GF-D8 (cell line): ENCODE measurements at regions not wholly inside any gene's neighbourhood (a gene's known extent, or its start where the extent isn't known, plus 50 kb on each side); places are given as distances from the start of the nearest gene placed in this dataset.
"Not testable (repeated sequence)": the region's sequence is repeated elsewhere in the genome, so short reads cannot be mapped to it uniquely, and the experiment has no call there.

Source experiments
- DNase-seq: peaks from one replicate; lab custom pipeline; 2025; lab: John Stamatoyannopoulos, UW

- no peak for DNase-seq
Measured at GRCh38 chr1:29767769-29768425, 531.6 kb downstream of the PTPRU start.

GRCh38 chr1:29767088-29767685 lies 530.9 kb downstream of the PTPRU start:
- DNase-seq = no peak

GRCh38 chr1:29762635-29763034 lies 526.3 kb downstream of the PTPRU start:
- no peak for DNase-seq

GRCh38 chr1:29761159-29761928 lies 525.0 kb downstream of the PTPRU start:
- DNase-seq = no peak

GRCh38 chr1:29760067-29760564 lies 523.8 kb downstream of the PTPRU start:
- DNase-seq = no peak

GRCh38 chr1:29758781-29759499 lies 522.6 kb downstream of the PTPRU start:
- no peak for DNase-seq

DNA sequence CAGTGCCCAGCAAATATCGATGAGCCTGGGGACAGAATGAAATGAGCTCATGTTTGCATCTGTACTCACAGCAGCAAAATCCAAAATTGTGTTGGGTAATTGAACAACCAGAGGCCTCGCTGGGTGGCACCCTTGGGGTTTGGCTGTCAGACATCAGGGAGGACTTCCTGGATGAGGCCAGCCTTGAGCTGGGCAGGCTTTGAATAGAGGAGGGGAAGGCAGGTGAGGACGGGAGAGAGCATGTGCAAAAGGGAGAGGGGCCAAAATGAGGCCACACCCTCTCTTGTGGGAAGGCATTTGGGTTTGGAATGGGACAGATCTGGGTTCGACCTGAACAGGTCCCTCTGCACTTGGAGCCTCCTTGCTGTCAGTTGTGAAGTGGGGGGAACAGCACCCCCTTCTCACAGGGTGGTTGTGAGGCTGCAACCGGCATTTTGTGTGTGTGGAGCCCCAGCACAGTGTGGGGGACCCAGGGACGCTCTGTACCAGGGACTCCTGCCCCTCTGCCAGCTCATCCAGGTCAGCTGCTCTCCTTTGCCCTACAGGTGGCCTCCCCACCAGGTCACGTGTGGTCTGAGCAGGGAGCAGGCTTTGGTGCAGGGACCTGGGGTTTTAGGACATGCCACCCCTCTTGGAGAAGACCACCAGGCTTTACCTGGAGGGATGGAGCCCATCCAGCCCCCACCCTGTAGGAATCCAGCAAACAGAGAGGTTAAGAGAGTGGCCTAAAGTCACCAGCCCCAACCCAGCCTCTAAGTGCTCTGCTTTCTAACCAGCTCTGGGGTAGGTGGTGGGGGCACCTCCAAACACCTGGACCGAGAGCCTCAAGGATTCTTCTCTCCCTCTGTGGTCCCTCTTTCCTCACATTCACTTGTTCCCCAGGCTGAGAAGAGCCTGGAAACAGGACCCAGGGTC lies 521.8 kb downstream of the PTPRU start:
- no peak for DNase-seq

DNA sequence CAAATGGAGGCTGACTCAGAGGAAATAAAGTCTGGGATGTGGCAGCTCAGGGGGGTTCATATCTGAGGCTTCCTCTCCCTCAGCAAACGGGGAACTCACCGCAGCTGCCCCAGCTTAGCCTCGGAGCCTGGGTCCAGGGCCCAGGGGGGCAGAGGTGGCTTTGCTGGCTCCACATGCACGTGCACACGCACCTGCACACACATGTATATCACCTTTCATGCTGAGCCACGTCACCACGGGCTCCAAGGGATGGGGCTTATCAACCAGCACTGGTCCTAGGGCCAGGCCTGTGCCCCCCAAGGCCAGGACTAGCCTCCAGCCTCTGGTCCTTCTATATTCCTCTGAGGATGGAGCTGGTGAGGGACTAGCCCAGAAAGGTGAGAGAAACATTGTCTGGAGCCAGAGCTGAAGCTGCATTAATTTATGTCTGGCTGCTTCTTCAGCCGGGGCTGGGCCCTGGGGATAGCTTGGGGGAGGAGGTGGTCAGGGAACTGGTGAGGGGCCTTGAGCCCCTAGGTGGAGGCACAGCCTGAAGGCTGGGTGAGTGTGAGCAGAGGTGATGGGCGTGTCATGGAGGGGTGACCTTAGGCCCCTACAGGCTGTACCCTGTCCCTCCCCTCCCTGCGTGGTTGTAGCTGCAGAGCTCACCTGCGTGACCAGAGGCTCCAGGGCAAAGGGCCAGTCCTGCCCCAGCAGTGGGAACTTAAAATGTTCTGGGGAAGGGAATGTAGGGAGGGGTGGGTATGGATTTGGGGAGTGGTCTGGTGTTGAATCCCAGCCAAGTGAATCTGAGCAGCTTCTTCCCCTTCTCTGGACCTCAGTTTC lies 520.8 kb downstream of the PTPRU start:
- DNase-seq = no peak

GRCh38 chr1:29756498-29756897 lies 520.2 kb downstream of the PTPRU start:
- no peak for DNase-seq

- DNase-seq = no peak
Measured at GRCh38 chr1:29756085-29756484, 519.8 kb downstream of the PTPRU start.

GRCh38 chr1:29755412-29756015 lies 519.2 kb downstream of the PTPRU start:
- DNase-seq = not testable (repeated sequence)

DNA sequence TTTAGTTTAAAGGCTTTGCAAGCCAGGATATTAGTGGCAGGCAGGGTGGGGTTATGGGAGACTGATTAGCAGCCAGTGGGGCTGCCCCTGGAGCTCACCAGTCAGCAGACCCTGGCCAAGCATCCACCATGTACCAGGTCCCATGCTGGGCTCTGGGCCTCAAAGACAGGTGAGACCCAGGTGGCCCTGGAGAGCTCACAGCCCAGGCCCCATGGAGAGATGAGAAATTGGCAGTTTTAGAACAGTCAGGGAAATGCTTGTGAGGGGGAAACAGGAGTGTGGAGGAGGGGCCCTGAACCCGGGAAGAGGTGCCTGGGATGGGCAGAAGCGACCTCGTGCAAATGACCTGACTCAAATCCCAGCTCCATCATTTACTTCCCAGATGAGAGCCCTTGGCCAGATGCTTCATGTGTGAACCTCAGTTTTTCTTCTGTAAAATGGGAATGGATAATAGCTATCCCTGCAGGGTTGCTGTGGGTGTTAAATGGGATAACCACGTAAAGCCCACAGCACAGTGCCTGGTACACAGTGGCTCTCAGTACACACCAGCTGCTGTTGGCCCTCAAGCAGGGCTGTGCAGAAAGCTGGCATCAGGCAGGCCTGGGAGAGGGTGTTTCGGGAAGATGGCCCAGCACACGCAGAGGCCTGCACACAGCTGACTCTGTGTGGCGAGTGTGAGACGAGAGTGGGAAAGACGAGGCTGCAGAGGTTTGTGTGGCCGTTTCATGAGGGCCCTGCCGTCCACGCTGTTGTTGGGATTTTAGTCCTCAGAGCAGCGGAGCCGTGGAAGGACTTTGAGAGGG lies 518.5 kb downstream of the PTPRU start:
- no peak for DNase-seq

GRCh38 chr1:29753771-29754572 lies 517.6 kb downstream of the PTPRU start:
- DNase-seq = no peak

DNA sequence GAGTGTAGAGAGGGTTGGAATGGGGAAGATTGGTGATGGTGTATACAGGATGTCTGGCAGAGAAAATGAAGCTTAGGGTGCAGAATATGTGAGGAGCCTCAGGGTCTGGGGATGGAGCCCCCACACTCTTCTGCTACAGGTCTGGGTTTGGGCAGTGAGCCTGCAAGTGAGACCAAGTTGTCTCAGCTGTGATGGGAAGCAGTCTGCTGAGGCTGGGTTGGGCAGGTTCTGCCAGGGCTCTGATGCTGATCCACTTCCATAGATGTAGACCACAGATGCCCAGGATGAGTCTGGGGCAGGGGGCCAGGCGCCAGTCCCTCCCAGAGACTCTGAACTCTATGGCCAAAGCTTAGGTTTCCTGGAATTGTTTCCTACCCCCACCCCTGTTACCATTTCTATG lies 516.9 kb downstream of the PTPRU start:
- DNase-seq = no peak

DNA sequence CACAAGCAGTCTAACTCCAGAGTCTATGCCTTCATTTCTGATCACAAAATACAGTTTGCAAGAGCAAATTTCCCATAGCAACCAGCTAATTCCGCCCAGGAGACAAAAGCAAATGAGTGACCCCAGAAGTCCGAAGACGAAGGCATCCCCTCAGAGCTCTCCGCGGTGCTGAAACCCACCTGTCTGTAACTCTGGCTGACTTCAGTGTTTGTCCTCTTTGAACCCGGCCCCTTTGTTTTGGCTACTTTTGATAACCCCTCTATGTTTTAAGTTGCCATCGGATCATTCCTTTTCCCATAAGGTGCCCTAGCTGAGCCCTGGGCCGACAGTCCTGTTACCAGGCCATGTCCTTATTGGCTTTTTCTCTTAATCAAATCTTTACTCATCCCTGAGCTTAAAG lies 515.8 kb downstream of the PTPRU start:
- no peak for DNase-seq

DNA sequence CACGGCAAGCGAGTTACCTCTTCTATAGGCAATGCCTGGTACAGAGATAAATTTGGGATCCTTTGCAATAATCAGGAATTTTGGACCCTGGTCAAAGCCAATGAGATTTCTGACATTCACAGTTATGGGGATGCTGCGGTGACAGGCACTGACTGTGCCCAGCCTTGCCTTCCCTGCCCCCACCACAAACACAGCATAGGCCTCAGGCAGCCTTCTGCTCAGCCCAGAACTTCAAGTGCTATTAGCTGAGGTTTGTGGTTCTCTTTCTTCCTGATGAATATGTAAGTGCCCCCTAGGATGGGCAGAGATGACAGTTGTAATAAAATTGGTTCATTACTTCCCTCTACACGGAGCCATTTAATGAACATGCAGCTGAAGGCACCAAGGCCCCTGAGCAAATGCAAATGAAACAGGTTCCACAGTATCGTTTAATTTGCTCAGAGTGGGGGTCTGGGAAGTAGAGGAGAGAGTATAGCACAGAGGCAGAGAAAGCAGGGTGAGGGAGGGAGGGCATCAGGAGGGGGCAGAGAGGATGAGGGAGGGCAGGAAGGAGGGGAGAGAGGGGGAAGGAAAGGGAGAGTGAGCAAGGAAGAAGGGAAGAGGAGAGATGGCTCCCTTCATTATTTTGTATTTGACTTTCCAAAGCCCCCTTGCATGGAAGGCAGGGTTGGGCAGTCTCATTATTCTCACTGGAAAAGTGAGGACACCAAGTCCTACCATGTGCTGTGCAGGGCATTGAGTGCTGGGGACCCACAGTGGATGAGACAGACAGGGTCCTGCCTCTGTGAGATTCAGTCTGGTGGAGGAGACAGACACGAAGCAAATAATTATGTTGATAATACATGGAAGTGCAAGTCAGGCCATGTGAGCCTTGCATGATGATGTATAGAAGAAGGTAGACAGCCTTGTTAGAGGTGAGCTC lies 513.0 kb downstream of the PTPRU start:
- no peak for DNase-seq

DNA sequence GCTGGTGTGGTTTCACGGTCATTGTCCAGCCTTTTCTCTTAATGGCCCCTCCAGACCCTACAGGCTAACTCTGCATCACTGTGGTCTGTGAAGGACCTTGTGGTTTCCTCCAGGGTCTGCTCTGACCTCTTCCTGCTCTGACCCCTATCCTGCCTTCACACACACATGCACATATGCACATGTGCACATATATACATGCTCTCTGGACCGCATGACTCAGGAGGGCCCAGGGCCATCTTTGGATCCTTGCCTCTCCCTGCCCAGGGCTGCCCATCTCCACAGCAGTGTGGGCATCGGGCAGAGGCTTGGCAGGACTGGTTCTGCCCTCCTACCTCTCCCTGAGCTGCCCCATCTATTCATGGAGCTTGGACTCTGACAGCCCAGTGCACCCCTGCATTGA lies 510.9 kb downstream of the PTPRU start:
- DNase-seq = no peak
